NCI-H526 (cell line): ENCODE measurements at regions not wholly inside any gene's neighbourhood (a gene's known extent, or its start where the extent isn't known, plus 50 kb on each side); places are given as distances from the start of the nearest gene placed in this dataset.
"Not testable (repeated sequence)": the region's sequence is repeated elsewhere in the genome, so short reads cannot be mapped to it uniquely, and the experiment has no call there.

Experiments
- DNase-seq, 2 experiments: peaks; one replicate each; lab custom pipeline; 2025; lab: John Stamatoyannopoulos, UW

DNA sequence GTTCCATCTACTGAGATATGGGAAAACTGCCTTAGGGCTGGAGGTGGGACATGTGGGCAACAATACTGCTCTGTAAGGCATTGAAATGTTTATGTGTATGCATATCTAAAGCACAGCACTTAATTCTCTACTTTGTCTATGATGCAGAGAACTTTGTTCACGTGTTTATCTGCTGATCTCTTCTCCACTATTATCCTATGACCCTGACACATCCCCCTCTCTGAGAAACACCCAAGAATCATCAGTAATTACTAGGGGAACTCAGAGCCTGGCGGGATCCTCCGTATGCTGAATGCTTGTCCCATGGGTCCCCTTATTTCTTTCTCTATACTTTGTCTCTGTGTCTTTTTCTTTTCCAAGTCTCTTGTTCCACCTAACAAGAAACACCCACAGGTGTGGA, 63.8 kb downstream of the OR4A15 start:
- not testable (repeated sequence) for DNase-seq

DNA sequence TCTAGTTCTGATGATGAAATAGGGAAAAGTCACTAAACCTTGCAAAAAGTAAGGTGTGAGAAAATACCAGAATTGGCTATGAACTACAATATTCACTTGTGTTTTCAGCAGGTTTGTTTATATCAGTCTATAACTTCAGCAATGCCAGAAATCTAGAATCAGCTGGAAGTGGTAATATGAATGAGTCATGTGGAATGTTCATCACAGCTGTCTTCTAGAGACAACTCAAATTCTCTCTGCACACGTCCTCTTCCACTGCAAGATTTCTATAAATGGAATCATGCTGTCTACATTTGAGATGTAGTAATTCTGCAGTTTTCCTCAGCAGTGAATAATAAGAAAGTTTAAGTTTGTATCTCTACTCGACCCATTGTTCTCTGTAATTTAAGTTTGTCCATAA, 89.9 kb downstream of the OR4A15 start:
- DNase-seq, result no peak

DNA sequence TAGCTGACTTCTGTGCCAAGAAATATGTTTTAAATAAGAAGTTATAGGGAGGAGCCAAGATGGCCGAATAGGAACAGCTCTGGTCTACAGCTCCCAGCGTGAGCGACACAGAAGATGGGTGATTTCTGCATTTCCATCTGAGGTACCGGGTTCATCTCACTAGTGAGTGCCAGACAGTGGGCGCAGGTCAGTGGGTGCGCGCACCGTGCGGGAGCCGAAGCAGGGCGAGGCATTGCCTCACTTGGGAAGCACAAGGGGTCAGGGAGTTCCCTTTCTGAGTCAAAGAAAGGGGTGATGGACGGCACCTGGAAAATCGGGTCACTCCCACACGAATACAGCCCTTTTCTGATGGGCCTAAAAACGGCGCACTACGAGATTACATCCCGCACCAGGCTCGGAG, 92.1 kb downstream of the OR4A15 start:
- not testable (repeated sequence) for DNase-seq

DNA sequence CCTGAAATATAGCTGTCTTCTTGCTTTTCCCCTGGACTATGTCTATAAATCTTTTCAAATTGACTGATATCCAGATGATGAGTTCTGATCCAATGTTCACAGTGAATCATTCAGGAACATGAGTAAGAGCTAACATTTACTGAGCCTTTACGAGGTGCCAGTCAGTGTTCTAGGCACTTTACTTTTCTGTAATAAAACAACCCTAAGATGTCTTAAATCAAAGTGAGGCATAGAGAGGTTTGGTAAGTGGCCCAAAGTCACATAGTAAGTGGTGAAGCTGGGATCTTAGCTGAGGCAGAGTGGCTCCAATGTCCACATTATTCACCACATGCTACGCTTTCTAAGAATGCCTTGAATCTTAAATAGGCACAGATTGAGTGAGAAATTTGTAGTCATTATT, 79.9 kb upstream of the OR4C15 start:
- no peak for DNase-seq

DNA sequence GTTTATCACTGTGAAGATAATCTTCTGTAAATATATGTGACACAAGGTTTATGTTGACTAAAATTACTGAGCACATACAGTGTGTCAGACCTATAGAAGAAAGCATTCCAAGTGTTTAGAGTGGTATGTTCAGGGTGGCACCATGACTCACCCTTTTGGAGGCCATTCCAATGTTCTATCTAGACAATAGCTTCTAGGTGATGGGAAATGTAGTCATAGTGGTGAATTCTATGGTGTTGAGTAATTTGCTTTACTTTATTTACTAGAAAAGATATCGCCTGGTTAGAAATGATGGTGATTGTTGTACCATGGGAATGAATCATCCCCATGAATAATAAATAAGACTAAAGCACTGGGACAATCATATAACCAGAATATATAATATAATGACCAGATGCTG, 72.9 kb upstream of the OR4C15 start:
- no peak for DNase-seq

DNA sequence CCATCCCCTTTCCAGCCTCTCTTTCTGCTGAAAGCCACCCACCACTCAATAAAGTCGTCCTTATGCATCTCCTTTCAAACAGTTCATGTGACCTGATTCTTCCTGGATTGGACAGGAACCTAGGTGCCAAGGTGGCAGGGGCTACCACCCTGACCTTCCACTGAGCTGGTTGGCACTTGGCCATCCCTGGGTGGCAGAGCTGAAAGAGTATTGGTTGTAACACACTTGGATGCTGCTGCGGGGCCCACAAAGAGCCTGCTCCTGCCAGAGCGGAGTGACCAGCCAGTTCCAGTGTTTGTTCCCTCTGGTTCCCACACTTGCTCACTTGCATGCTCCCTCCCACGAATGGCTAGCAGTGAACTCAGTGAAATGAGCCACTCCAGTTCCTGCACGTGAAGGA, 57.2 kb upstream of the OR4C15 start:
- DNase-seq, result no peak

DNA sequence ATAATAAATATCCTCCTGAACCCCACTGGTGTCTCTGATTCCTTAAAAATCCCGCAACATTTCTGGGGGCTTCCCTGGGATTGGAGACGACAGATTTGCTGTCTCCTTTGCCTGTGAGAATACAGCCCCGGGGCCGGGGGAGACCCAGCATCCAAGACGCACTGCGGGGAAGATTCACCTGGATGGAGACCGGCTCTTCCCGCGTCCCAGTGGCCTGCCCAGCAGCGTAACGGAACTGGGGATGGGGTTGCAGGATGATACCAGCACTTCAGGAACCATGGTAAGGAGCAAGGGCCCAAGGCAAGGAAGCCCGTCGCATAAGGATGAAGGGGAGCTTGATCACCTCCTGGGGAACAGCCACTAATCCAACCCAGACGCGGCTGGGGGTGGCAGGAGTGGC, 53.3 kb upstream of the OR4C15 start:
- no peak for DNase-seq

DNA sequence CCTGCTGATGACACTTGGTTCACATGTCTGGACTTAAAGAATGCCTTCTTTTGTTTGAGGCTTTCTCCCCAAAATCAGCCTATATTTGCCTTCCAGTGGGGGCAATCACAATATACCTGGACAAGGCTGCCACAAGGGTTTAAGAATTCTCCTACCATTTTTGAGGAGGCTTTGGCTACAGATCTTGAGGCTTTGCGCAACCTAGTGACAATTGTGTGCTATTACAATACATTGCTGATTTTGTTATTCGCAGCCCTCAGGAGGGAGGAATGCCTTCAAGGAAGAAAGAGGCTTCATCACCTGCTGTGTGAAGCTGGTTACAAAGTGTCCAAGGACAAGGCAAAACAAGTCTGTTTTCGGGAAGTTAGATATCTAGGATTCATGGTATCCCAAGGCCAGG, 50.8 kb upstream of the OR4C15 start:
- peak in 1 of 2 experiments; percentile 3 for DNase-seq
